ENCODE measurements at regions not wholly inside any gene's neighbourhood (a gene's known extent, or its start where the extent isn't known, plus 50 kb on each side); places are given as distances from the start of the nearest gene placed in this dataset.

GRCh38 chr2:196257086-196257485 lies 85.7 kb upstream of the STK17B start:
- no peaks in the 10 kb centered on the region for H3K9me3 Mint-ChIP-seq
- peaks cover 15% of the 10 kb centered on the region for H3K36me3 Mint-ChIP-seq
- H3K4me3 Mint-ChIP-seq = no peak overlapping the region
- no peaks in the 10 kb centered on the region for H3K27me3 Mint-ChIP-seq
- TF ChIP-seq, protein P1, sequence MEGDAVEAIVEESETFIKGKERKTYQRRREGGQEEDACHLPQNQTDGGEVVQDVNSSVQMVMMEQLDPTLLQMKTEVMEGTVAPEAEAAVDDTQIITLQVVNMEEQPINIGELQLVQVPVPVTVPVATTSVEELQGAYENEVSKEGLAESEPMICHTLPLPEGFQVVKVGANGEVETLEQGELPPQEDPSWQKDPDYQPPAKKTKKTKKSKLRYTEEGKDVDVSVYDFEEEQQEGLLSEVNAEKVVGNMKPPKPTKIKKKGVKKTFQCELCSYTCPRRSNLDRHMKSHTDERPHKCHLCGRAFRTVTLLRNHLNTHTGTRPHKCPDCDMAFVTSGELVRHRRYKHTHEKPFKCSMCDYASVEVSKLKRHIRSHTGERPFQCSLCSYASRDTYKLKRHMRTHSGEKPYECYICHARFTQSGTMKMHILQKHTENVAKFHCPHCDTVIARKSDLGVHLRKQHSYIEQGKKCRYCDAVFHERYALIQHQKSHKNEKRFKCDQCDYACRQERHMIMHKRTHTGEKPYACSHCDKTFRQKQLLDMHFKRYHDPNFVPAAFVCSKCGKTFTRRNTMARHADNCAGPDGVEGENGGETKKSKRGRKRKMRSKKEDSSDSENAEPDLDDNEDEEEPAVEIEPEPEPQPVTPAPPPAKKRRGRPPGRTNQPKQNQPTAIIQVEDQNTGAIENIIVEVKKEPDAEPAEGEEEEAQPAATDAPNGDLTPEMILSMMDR (conservative IDR thresholded peaks at IDR 0.05) = no peak
- no peak overlapping the region for H3K27ac Mint-ChIP-seq
- peaks cover 10% of the 10 kb centered on the region for H3K4me1 Mint-ChIP-seq (ENCODE audit: unreplicated experiment)
- DNase-seq (ENCODE audit: extremely low spot score, unreplicated experiment) = no peak

DNA sequence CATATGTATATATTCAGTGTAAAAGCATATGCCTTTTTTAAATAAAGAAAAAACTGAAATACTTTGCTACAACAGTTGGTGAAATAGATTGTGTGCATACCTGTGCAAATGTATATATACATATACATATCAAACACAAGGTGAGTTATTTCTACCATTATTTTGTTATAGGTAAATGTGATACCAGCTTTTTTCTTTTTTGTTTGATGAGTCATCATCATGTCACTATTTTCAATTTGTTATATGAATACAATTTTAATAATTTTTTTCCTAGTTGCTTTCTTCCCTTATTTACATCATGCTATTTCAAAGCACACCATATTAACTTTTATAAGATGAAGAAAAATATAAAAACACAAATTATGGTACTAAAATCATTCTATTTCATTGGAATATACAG lies 87.0 kb upstream of the STK17B start:
- DNase-seq (ENCODE audit: extremely low spot score, unreplicated experiment) = no peak
- TF ChIP-seq, protein P1 (conservative IDR thresholded peaks at IDR 0.05) = no peak
- Mint-ChIP-seq H3K27me3 (no peaks in the 10 kb centered on the region), H3K4me3 (no peak overlapping the region), H3K36me3 (peaks cover 5% of the 10 kb centered on the region), H3K9me3 (no peaks in the 10 kb centered on the region), H3K4me1 (ENCODE audit: unreplicated experiment) (peaks cover 16% of the 10 kb centered on the region), H3K27ac (no peak overlapping the region)

- no peak for DNase-seq (ENCODE audit: extremely low spot score, unreplicated experiment)
- peaks cover 18% of the 10 kb centered on the region for H3K4me1 Mint-ChIP-seq (ENCODE audit: unreplicated experiment)
- H3K36me3 Mint-ChIP-seq = peaks cover 5% of the 10 kb centered on the region
- H3K9me3 Mint-ChIP-seq = no peaks in the 10 kb centered on the region
- peak overlapping the region; percentile 16 for H3K4me3 Mint-ChIP-seq
- peak overlapping the region; percentile 73 for H3K27ac Mint-ChIP-seq
- no peaks in the 10 kb centered on the region for H3K27me3 Mint-ChIP-seq
- TF ChIP-seq, protein P1 (conservative IDR thresholded peaks at IDR 0.05) = no peak
Measured at GRCh38 chr2:196259507-196260481, 88.4 kb upstream of the STK17B start.

GRCh38 chr2:196260546-196260945 lies 89.2 kb upstream of the STK17B start:
- Mint-ChIP-seq H3K27ac (peak overlapping the region; percentile 73), H3K4me1 (ENCODE audit: unreplicated experiment) (peaks cover 18% of the 10 kb centered on the region), H3K4me3 (peak overlapping the region; percentile 5), H3K9me3 (no peaks in the 10 kb centered on the region), H3K27me3 (no peaks in the 10 kb centered on the region), H3K36me3 (peaks cover 5% of the 10 kb centered on the region)
- TF ChIP-seq, protein P1 (conservative IDR thresholded peaks at IDR 0.05) = no peak
- DNase-seq (ENCODE audit: extremely low spot score, unreplicated experiment) = no peak

GRCh38 chr2:196262606-196263005 lies 91.2 kb upstream of the STK17B start:
- H3K27me3 Mint-ChIP-seq = no peaks in the 10 kb centered on the region
- H3K4me1 Mint-ChIP-seq (ENCODE audit: unreplicated experiment) = peaks cover 21% of the 10 kb centered on the region
- TF ChIP-seq, protein P1 (conservative IDR thresholded peaks at IDR 0.05) = no peak
- no peaks in the 10 kb centered on the region for H3K36me3 Mint-ChIP-seq
- H3K4me3 Mint-ChIP-seq = no peak overlapping the region
- no peak for DNase-seq (ENCODE audit: extremely low spot score, unreplicated experiment)
- no peaks in the 10 kb centered on the region for H3K9me3 Mint-ChIP-seq
- no peak overlapping the region for H3K27ac Mint-ChIP-seq

Measured in type B pancreatic cell (in vitro differentiated cells).